ENCODE measurements at regions not wholly inside any gene's neighbourhood (a gene's known extent, or its start where the extent isn't known, plus 50 kb on each side); places are given as distances from the start of the nearest gene placed in this dataset.

DNA sequence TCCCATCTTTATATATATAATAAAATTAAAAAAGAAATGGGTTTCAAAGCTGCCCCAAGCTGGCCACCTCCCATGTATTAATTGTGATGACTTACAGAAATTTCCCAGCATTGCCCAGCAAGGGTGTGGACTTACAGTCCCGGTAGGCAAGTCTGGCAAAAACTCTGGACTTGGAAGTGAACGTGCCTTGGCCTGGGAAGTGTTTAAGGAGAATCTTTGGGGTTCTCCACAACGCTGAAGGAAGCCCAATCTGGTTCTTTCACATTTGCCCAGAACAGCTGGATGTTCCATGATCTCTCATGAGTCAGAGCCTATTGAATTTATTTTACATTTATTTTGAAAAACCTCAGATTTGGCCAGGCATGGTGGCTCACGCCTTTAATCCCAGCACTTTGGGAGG is 98.4 kb upstream of the SLC45A1 start:
- no peak for DNase-seq (ENCODE audit: low spot score, unreplicated experiment)
- H3K36me3 Mint-ChIP-seq (ENCODE audit: insufficient read depth), result no peaks in the 10 kb centered on the region
- H3K27me3 Mint-ChIP-seq, result no peaks in the 10 kb centered on the region
- H3K4me3 Mint-ChIP-seq (ENCODE audit: low read depth), result no peak overlapping the region
- TF ChIP-seq, protein P1, sequence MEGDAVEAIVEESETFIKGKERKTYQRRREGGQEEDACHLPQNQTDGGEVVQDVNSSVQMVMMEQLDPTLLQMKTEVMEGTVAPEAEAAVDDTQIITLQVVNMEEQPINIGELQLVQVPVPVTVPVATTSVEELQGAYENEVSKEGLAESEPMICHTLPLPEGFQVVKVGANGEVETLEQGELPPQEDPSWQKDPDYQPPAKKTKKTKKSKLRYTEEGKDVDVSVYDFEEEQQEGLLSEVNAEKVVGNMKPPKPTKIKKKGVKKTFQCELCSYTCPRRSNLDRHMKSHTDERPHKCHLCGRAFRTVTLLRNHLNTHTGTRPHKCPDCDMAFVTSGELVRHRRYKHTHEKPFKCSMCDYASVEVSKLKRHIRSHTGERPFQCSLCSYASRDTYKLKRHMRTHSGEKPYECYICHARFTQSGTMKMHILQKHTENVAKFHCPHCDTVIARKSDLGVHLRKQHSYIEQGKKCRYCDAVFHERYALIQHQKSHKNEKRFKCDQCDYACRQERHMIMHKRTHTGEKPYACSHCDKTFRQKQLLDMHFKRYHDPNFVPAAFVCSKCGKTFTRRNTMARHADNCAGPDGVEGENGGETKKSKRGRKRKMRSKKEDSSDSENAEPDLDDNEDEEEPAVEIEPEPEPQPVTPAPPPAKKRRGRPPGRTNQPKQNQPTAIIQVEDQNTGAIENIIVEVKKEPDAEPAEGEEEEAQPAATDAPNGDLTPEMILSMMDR (IDR thresholded peaks at IDR 0.05; ENCODE audit: unreplicated experiment), result no peak
- H3K4me1 Mint-ChIP-seq (ENCODE audit: low read depth), result peaks cover 17% of the 10 kb centered on the region
- H3K9me3 Mint-ChIP-seq (ENCODE audit: low read depth), result no peaks in the 10 kb centered on the region
- no peak overlapping the region for H3K27ac Mint-ChIP-seq

DNA sequence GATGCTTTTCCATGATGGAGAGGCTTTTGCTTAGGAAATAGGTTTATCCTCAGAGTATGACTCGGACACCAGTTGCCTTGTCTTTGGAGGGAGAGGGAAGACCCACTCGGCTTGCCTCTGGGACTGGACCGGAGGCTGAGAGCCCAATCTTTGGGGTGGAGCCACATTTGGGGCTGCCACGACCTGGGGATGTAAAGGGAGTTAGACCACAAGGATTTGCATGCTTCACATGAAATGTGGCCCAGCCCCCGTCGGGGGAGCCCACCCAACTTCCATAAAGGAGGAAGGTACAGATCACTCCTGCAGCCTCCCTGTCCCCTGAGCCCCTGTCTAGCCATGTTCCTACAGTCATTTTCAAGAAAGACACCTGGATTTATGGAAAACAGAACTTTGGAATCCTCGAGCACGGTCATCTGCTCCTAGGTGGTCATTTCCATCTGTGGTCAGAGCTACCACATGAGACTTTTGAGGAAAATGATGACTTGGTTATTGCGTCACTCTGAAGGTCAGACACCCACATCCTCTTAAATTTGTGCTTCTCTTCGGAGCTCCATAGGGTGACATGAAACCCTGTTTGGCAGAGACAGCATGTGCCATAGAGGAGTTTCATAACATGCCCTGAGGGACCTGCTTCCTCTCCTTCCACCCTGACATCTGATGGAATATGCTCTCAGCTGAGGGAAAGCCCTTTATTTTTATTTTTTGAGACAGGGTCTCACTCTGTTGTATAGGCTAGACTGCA is 99.4 kb upstream of the SLC45A1 start:
- H3K36me3 Mint-ChIP-seq (ENCODE audit: insufficient read depth), result no peaks in the 10 kb centered on the region
- no peak overlapping the region for H3K4me3 Mint-ChIP-seq (ENCODE audit: low read depth)
- H3K4me1 Mint-ChIP-seq (ENCODE audit: low read depth), result peaks cover 17% of the 10 kb centered on the region
- no peaks in the 10 kb centered on the region for H3K9me3 Mint-ChIP-seq (ENCODE audit: low read depth)
- TF ChIP-seq, protein P1 (IDR thresholded peaks at IDR 0.05; ENCODE audit: unreplicated experiment), result no peak
- H3K27me3 Mint-ChIP-seq, result no peaks in the 10 kb centered on the region
- no peak for DNase-seq (ENCODE audit: low spot score, unreplicated experiment)
- no peak overlapping the region for H3K27ac Mint-ChIP-seq

DNA sequence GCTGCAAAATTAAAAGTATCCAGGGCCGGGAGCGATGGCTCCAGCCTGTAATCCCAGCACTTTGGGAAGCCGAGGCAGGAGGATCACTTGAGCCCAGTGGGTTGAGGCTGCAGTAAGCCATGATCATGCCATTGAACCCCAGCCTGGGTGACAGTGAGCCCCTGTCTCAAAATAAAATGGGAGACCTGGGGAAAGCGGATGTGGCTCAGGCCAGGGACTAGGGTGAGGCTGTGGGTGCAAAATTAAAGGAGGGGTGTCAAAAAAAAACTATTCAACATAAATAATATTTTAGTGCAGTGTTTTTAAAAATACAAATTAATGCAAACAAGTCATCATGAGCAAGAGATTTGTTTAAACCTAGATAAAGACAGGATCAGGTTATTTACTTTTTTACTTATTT is 100.1 kb upstream of the SLC45A1 start:
- Mint-ChIP-seq H3K36me3 (ENCODE audit: insufficient read depth) (no peaks in the 10 kb centered on the region), H3K9me3 (ENCODE audit: low read depth) (no peaks in the 10 kb centered on the region), H3K27me3 (no peaks in the 10 kb centered on the region), H3K27ac (no peak overlapping the region), H3K4me1 (ENCODE audit: low read depth) (peaks cover 17% of the 10 kb centered on the region), H3K4me3 (ENCODE audit: low read depth) (peak overlapping the region; percentile 21)
- TF ChIP-seq, protein P1 (IDR thresholded peaks at IDR 0.05; ENCODE audit: unreplicated experiment), result no peak
- no peak for DNase-seq (ENCODE audit: low spot score, unreplicated experiment)

DNA sequence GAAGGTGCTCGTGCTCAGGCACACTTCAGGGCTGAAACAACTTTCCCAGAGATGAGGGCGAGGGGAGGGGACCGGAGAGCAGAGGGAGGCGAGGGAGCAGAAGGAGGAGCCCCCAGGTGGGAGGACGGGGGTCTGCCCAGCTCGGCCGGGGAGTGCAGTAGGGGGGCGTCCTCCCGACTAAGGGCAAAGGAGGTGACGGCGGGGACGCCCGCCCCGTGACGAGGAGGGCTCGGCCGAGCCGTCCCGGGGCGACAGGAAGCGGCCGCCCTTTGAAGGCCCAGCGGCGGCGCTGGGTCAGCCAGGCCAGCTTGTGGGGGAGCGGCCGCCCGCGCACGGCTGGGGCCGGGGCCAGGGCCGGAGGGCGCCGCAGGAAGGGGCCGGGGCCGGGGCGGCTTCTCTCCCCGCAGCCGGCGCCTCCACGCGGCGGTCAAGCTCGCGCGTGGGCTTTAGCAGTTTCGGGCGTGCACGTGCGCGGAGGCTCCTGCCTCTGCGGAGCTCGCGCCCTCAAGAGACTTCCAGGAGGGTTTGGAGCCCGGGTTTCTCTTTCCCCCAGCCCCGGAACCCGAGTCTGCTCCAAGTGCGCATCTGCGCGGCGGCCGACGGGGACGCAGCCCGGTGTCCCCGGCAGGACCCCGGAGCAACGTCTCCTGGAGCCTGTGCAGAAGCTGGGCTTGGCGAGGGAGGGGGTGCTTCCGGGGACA is 100.8 kb upstream of the SLC45A1 start:
- Mint-ChIP-seq H3K27ac (peak overlapping the region; percentile 89), H3K9me3 (ENCODE audit: low read depth) (no peaks in the 10 kb centered on the region), H3K27me3 (peaks cover 3% of the 10 kb centered on the region), H3K36me3 (ENCODE audit: insufficient read depth) (no peaks in the 10 kb centered on the region), H3K4me3 (ENCODE audit: low read depth) (peak overlapping the region; percentile 67), H3K4me1 (ENCODE audit: low read depth) (peaks cover 18% of the 10 kb centered on the region)
- TF ChIP-seq, protein P1 (IDR thresholded peaks at IDR 0.05; ENCODE audit: unreplicated experiment), result no peak
- peak; percentile 15 for DNase-seq (ENCODE audit: low spot score, unreplicated experiment)

DNA sequence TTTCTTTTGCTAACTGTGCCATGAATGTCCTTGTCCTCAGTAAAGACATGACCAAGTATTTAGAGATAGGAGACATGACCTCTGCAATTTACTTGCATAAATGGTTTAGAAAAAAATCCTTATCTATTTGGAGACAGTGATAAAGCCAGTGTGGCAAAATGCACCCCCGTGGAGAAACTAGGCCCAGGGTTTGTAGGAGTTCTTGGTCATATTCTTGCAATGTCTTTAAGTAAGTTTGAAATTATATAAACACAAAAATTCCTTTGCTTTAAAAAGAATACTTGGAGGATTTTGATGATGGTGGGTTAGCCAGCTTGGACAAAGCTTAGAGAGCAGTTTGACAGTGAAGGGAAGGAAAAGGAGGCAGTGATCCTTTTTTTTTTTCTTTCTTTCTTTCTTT is 101.9 kb upstream of the SLC45A1 start:
- peak overlapping the region; percentile 35 for H3K4me3 Mint-ChIP-seq (ENCODE audit: low read depth)
- peaks cover 3% of the 10 kb centered on the region for H3K27me3 Mint-ChIP-seq
- TF ChIP-seq, protein P1 (IDR thresholded peaks at IDR 0.05; ENCODE audit: unreplicated experiment), result no peak
- no peak overlapping the region for H3K27ac Mint-ChIP-seq
- H3K9me3 Mint-ChIP-seq (ENCODE audit: low read depth), result no peaks in the 10 kb centered on the region
- H3K4me1 Mint-ChIP-seq (ENCODE audit: low read depth), result peaks cover 18% of the 10 kb centered on the region
- DNase-seq (ENCODE audit: low spot score, unreplicated experiment), result no peak
- H3K36me3 Mint-ChIP-seq (ENCODE audit: insufficient read depth), result no peaks in the 10 kb centered on the region
